ENCODE measurements at regions not wholly inside any gene's neighbourhood (a gene's known extent, or its start where the extent isn't known, plus 50 kb on each side); places are given as distances from the start of the nearest gene placed in this dataset.
"Not testable (repeated sequence)": the region's sequence is repeated elsewhere in the genome, so short reads cannot be mapped to it uniquely, and the experiment has no call there.

- no peaks in the 10 kb centered on the region for H3K36me3 ChIP-seq
- H3K9me3 ChIP-seq (ENCODE audit: severe bottlenecking), result no peaks in the 10 kb centered on the region
- TF ChIP-seq CTCF (IDR thresholded peaks at IDR 0.05; ENCODE audit: low read depth, low read length), result no peak
- no peak for DNase-seq
- H3K4me3 ChIP-seq (ENCODE audit: low read depth, low read length), result no peak overlapping the region
- peaks cover 7% of the 10 kb centered on the region for H3K27me3 ChIP-seq (ENCODE audit: insufficient read depth, low read depth, severe bottlenecking)
- no peak overlapping the region for H3K27ac ChIP-seq
Observed at GRCh38 chr2:31770741-31771140, 190.0 kb upstream of the SRD5A2 start.

DNA sequence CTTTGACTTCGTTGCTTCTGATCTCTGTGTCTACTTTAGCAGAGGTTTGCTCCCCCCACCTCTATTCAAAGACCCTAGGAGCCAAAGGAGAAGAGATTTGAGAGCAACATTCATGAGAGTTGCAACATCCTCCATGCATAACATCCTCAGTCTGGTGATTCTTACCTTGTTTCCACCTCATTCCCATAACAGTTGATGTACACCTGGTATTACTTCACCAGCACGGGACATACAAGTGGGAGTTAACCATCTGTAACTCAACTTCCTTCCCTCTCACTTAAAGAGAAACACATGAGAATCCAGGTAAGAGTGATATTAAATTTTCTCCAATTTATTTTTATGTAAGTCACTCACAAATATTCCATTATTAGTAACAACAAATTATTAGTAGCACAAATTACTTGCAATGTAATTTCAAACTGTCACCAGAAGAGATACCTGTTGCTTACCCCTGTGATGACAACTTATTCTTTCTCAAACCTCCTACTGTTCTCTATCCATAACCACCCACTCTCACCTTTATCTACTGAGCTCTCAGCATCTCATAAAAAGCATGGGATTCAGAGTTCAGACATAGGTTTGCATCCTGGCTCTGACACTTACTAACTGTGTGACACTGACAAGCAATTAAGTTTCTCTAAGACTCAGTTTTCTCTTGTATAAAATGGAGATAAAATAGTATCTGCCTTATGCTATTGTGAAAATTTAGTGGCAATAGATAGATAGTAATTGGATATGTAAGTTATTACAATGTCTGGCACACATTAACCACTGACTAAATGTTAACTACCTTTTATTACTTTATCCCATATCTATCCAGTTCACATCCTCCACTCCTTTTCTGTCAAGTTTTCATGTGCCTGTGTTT lies 184.6 kb upstream of the SRD5A2 start:
- no peak for DNase-seq
- Histone ChIP-seq H3K4me3 (ENCODE audit: low read depth, low read length) (no peak overlapping the region), H3K9me3 (ENCODE audit: severe bottlenecking) (no peaks in the 10 kb centered on the region), H3K27me3 (ENCODE audit: insufficient read depth, low read depth, severe bottlenecking) (no peaks in the 10 kb centered on the region), H3K36me3 (no peaks in the 10 kb centered on the region), H3K27ac (no peak overlapping the region)
- TF ChIP-seq CTCF (IDR thresholded peaks at IDR 0.05; ENCODE audit: low read depth, low read length), result no peak

DNA sequence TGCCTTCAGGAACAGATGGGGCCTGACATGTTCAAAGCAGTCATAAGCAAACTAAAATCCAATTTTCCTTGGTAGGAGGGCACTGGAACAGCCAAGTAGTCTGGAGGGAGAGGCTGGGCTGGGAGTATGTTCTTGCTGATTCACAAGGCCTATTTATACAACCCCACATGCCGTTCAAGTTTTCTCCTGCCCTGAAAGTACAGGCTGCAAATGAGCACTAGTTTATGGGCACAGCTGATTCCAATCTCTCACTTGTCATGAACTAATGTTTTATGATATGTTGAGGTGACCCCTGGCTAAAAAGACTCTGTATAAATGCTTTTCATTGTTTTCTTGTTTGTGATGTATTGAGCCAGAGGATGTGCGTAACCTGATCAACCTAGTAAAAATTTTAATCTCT lies 183.4 kb upstream of the SRD5A2 start:
- H3K4me3 ChIP-seq (ENCODE audit: low read depth, low read length), result no peak overlapping the region
- no peak overlapping the region for H3K27ac ChIP-seq
- TF ChIP-seq CTCF (IDR thresholded peaks at IDR 0.05; ENCODE audit: low read depth, low read length), result no peak
- no peaks in the 10 kb centered on the region for H3K9me3 ChIP-seq (ENCODE audit: severe bottlenecking)
- DNase-seq, result no peak
- H3K27me3 ChIP-seq (ENCODE audit: insufficient read depth, low read depth, severe bottlenecking), result peaks cover 5% of the 10 kb centered on the region
- no peaks in the 10 kb centered on the region for H3K36me3 ChIP-seq

GRCh38 chr2:31762085-31762484 lies 181.3 kb upstream of the SRD5A2 start:
- no peak overlapping the region for H3K4me3 ChIP-seq (ENCODE audit: low read depth, low read length)
- no peaks in the 10 kb centered on the region for H3K36me3 ChIP-seq
- no peak for DNase-seq
- H3K9me3 ChIP-seq (ENCODE audit: severe bottlenecking), result no peaks in the 10 kb centered on the region
- TF ChIP-seq CTCF (IDR thresholded peaks at IDR 0.05; ENCODE audit: low read depth, low read length), result peak; percentile 39; the same call in 1 of the 2 replicates
- no peak overlapping the region for H3K27ac ChIP-seq
- peaks cover 15% of the 10 kb centered on the region for H3K27me3 ChIP-seq (ENCODE audit: insufficient read depth, low read depth, severe bottlenecking)

DNA sequence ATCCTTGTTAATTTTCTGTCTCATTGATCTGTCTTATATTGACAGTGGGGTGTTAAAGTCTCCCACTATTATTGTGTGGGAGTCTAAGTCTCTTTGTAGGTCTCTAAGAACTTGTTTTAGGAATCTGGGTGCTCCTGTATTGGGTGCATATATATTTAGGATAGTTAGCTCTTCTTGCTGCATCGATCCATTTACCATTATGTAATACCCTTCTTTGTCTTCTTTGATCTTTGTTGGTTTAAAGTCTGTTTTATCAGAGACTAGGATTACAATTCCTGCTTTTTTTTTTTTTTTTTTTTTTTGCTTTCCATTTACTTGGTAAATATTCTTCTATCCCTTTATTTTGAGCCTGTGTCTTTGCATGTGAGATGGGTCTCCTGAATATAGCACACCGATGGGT lies 176.6 kb upstream of the SRD5A2 start:
- not testable (repeated sequence) for DNase-seq; H3K4me3 ChIP-seq (ENCODE audit: low read depth, low read length); H3K27ac ChIP-seq; H3K9me3 ChIP-seq (ENCODE audit: severe bottlenecking); H3K36me3 ChIP-seq
- H3K27me3 ChIP-seq (ENCODE audit: insufficient read depth, low read depth, severe bottlenecking), result peaks cover 37% of the 10 kb centered on the region

DNA sequence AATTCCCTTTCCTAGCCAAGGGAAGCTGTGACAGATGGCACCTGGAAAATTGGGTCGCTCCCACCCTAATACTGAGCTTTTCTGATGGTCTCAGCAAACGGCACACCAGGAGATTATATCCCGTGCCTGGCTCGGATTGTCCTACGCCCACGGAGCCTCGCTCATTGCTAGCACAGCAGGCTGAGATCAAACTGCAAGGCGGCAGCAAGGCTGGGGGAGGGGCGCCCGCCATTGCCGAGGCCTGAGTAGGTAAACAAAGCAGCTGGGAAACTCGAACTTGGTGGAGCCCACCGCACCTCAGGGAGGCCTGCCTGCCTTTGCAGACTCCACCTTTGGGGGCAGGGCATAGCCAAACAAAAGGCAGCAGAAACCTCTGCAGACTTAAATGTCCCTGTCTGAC lies 168.0 kb upstream of the SRD5A2 start:
- DNase-seq; H3K27ac ChIP-seq; H3K4me3 ChIP-seq (ENCODE audit: low read depth, low read length); H3K36me3 ChIP-seq: not testable (repeated sequence)
- peaks cover 29% of the 10 kb centered on the region for H3K27me3 ChIP-seq (ENCODE audit: insufficient read depth, low read depth, severe bottlenecking)
- H3K9me3 ChIP-seq (ENCODE audit: severe bottlenecking), result peaks cover 26% of the 10 kb centered on the region

GRCh38 chr2:31748041-31748440 lies 167.3 kb upstream of the SRD5A2 start:
- DNase-seq, result no peak
- peaks cover 31% of the 10 kb centered on the region for H3K27me3 ChIP-seq (ENCODE audit: insufficient read depth, low read depth, severe bottlenecking)
- H3K9me3 ChIP-seq (ENCODE audit: severe bottlenecking), result peaks cover 23% of the 10 kb centered on the region
- H3K27ac ChIP-seq, result no peak overlapping the region
- H3K36me3 ChIP-seq, result no peaks in the 10 kb centered on the region
- no peak overlapping the region for H3K4me3 ChIP-seq (ENCODE audit: low read depth, low read length)
- no peak for TF ChIP-seq CTCF (IDR thresholded peaks at IDR 0.05; ENCODE audit: low read depth, low read length)
